Coronary artery (tissue), 2 donors: ENCODE measurements at regions not wholly inside any gene's neighbourhood (a gene's known extent, or its start where the extent isn't known, plus 50 kb on each side); places are given as distances from the start of the nearest gene placed in this dataset.

Source experiments
- DNase-seq: peaks from one replicate; pipeline ENCODE4 v3.0.0-alpha.2; 2017; ENCODE audit warnings: low spot score
- H3K27ac ChIP-seq, 2 donors: fragments of 200-600 bp; sonication (generic); one replicate each; pipeline ENCODE4 v1.5.1; 2016 to 2019
- H3K4me3 ChIP-seq: fragments of 200-600 bp; sonication (generic); 2 replicates; pipeline ENCODE4 v1.5.1; 2016; ENCODE audit warnings: mild to moderate bottlenecking, moderate library complexity
- TF ChIP-seq, protein P1 (sequence below): fragments of 200-600 bp; sonication (generic); IDR thresholded peaks from one replicate; pipeline ENCODE4 v1.5.1; 2019; ENCODE audit warnings: antibody characterized with exemption

DNA sequence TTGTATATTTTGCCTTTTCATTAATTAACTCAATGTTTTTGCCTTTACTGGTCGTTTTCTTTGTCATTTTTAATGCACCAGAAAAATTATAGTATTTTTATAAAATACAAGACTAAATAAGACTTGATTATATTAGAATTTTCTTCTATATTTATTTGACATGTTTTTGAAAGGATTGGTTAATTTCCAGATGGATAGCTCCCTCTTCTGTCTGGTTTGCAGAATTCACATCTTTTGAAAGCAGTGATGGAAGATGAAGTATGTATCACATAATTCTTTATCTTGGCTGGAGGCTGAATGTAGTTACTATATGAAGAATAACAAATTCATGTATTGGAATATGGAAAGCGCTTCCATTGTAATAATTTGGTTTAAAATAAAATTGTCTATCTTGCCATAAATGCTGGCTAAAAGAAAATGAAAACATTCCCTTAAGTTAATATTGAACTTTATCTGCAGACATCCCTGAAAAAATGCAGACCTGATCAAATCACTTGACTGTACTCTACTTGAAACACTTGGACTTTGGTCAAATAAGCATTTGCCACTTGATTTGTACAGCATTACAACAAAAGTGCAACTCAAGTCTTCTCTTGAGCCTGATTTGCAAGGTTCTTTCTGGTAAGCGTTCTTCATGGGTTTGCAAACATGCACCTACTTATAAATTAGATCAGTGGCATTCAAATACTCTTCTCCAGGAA, 86.3 kb upstream of the EFEMP1 start:
- DNase-seq, result no peak
- Histone ChIP-seq H3K4me3 (no peak overlapping the region), H3K27ac (no peak overlapping the region)
- TF ChIP-seq, protein P1, sequence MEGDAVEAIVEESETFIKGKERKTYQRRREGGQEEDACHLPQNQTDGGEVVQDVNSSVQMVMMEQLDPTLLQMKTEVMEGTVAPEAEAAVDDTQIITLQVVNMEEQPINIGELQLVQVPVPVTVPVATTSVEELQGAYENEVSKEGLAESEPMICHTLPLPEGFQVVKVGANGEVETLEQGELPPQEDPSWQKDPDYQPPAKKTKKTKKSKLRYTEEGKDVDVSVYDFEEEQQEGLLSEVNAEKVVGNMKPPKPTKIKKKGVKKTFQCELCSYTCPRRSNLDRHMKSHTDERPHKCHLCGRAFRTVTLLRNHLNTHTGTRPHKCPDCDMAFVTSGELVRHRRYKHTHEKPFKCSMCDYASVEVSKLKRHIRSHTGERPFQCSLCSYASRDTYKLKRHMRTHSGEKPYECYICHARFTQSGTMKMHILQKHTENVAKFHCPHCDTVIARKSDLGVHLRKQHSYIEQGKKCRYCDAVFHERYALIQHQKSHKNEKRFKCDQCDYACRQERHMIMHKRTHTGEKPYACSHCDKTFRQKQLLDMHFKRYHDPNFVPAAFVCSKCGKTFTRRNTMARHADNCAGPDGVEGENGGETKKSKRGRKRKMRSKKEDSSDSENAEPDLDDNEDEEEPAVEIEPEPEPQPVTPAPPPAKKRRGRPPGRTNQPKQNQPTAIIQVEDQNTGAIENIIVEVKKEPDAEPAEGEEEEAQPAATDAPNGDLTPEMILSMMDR, result no peak

DNA sequence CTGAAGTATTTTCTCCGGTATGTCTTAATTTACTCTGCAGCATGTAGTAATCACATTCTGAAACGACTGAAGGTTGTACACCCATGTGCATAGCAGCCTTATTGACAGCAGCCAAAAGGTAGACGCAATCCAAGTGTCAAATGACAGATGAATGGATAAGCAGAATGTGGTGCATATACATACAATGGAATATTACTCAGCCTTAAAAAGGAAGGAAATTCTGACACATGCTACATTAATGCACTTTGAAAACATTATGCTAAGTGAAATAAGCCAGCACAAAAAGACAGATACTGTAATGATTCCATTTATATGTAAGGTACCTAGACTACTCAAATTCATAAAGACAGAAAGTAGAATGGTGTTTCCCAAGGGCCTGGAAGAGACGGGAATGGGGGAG, 88.0 kb upstream of the EFEMP1 start:
- no peak for DNase-seq

DNA sequence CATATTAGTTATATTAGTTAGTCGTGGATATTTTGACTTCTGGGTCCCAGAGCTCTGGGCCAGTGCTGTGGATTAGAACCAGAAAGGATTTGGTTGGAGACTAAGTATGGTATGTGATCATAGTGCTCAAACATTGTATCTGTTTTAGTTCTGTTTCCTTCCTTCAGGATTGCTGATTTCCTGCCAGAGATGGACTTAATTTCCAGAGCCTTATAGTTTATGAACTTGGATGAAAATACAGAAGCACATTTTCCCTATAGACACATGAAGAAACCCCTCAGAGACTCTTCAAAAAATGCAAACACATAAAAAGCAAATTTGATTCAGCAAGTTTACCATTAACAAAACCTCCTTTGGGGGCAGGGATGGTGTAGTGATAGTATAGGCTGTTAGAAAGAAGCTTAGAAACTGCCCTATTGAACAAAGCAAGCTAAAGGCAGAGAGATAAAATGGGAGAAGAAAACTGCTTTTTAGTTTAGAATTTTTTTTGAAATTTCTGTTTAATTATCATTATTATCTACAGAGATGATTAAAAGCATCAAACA, 88.7 kb upstream of the EFEMP1 start:
- Histone ChIP-seq H3K4me3 (no peak overlapping the region), H3K27ac (no peak overlapping the region)
- no peak for DNase-seq
- TF ChIP-seq, protein P1, result no peak

More for the DNA sequence above, 88.0 kb upstream of the EFEMP1 start:
- H3K4me3 ChIP-seq, result no peak overlapping the region
- TF ChIP-seq, protein P1, result no peak
- no peak overlapping the region for H3K27ac ChIP-seq

DNA sequence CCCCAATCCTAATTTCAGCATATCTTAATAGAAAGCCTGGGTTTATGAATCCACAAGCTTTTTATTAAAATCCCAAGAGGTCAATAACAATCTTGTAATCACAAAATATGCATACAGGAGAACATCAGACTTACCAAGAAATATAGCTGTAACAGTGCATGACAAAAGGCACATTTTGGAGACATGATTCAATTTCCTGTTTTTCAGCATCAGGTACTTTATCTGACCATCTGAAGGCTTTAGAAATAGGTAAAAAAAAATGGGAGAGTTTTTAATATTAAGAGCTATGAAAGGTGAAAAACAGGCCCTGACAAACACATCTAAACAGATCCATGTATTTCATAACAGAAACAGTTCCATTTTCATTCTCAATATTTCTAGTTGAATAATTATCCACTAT, 89.9 kb upstream of the EFEMP1 start:
- H3K27ac ChIP-seq, result no peak overlapping the region
- TF ChIP-seq, protein P1, result no peak
- H3K4me3 ChIP-seq, result no peak overlapping the region
- no peak for DNase-seq

DNA sequence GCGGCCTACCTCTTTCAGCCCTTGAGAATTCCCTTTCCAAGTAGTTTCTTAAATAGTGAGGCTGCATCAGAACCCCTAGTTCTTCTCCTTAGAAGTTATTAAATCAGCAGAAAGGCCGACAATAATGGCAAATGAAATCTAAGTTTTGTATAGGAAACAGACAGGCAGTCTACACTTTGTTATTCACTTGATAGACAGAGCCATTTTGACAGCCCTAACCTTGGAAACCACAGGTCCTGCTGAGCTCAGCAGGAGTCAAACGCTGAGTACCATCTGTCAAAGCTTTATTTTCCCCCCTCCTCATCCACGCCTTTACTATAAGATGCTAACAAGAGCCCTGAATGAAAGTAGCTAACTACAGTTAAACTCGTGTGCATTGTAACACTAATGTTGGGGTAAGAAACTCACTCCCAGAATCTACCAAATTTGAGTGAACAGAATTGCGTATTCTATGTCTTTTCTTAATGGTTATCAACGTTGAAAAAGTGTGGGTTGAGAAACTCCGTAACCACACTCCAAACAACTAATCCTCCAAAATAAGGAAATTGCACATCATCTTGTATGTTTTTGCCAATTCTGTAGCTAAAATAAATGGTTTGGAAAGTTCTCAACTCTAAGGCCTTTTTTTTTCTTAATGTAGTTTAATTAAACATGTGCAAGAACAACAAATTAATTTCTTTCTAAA, 90.6 kb upstream of the EFEMP1 start:
- Histone ChIP-seq H3K27ac (no peak overlapping the region), H3K4me3 (no peak overlapping the region)
- TF ChIP-seq, protein P1, result no peak
- DNase-seq, result no peak

DNA sequence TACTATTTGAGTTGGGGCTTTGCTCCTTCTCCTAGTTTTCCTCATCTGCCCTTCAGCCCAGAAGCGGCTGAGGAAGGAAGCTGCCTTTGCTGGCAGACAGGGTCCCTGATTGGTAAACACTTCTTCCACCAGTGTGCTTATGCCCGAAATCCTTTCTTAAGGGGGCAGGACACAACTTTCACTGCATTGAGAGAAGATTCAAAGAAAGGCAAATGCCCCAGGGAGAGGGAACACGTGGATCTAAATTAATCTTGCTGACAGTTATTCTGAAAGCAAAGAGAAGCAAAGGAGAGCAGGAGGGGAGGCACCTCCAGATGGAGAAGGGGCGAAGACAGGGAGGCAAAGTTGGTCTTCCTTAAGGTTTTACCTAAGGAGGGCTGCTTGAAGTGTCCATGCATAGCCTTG, 92.1 kb upstream of the EFEMP1 start:
- TF ChIP-seq, protein P1, result no peak
- Histone ChIP-seq H3K4me3 (no peak overlapping the region), H3K27ac (no peak overlapping the region)
- no peak for DNase-seq

DNA sequence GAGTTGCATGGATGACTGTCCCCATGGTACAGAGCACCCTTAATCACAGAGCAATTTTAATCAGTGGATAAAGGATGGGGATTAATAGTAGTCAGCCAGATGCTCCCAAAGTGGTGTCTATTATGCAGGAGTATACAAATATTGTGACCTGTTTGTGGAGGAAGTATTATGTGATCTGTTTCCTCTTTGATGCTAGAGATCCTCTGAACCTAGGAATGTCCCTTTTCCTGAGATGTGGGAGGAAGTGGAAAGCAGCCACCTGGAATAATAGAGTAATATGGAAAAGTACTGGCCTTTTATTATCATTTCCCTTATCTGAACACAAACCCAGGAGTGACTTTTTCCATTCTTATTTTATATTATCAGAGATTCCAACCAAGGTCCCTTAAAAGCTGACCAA, 94.2 kb upstream of the EFEMP1 start:
- no peak for DNase-seq
- TF ChIP-seq, protein P1, result no peak
- H3K4me3 ChIP-seq, result no peak overlapping the region
- no peak overlapping the region for H3K27ac ChIP-seq
